Uterus (tissue), 2 donors: ENCODE measurements at regions not wholly inside any gene's neighbourhood (a gene's known extent, or its start where the extent isn't known, plus 50 kb on each side); places are given as distances from the start of the nearest gene placed in this dataset.

Experiments
- POLR2A ChIP-seq, 2 donors: fragments of 450-650 bp; IDR thresholded peaks; one replicate each; pipeline ENCODE4 v1.6.1; 2016; ENCODE audit warnings: antibody characterized with exemption in 2 of 2, mild to moderate bottlenecking in 1 of 2, moderate library complexity in 1 of 2
- TF ChIP-seq, protein P1 (sequence below), 4 experiments: fragments of 200-600 bp in 2 of 4; fragments of 450-650 bp in 2 of 4; sonication (generic) in 2 of 4; IDR thresholded peaks; one replicate each; pipeline ENCODE4 v1.5.1; 2016 to 2019; ENCODE audit warnings: antibody characterized with exemption in 4 of 4, mild to moderate bottlenecking in 2 of 4, moderate library complexity in 1 of 4

- TF ChIP-seq, protein P1, sequence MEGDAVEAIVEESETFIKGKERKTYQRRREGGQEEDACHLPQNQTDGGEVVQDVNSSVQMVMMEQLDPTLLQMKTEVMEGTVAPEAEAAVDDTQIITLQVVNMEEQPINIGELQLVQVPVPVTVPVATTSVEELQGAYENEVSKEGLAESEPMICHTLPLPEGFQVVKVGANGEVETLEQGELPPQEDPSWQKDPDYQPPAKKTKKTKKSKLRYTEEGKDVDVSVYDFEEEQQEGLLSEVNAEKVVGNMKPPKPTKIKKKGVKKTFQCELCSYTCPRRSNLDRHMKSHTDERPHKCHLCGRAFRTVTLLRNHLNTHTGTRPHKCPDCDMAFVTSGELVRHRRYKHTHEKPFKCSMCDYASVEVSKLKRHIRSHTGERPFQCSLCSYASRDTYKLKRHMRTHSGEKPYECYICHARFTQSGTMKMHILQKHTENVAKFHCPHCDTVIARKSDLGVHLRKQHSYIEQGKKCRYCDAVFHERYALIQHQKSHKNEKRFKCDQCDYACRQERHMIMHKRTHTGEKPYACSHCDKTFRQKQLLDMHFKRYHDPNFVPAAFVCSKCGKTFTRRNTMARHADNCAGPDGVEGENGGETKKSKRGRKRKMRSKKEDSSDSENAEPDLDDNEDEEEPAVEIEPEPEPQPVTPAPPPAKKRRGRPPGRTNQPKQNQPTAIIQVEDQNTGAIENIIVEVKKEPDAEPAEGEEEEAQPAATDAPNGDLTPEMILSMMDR (IDR thresholded peaks at IDR 0.05), result no peak
- TF ChIP-seq POLR2A (IDR thresholded peaks at IDR 0.05), result no peak
Observed at GRCh38 chr4:14892563-14892962, 109.7 kb upstream of the CPEB2 start.
